OCI-LY7 (cell line): ENCODE measurements at regions not wholly inside any gene's neighbourhood (a gene's known extent, or its start where the extent isn't known, plus 50 kb on each side); places are given as distances from the start of the nearest gene placed in this dataset.

ENCODE experiments used
- BruUV-seq: library from RNA; stranded (reverse); fragments of 400-500 nt; replicated peaks from 2 replicates; lab custom pipeline; 2021; lab: Mats Ljungman, UMichigan
- CTCF ChIA-PET: fragments of 300-600 bp; sonication (Branson Sonifier 250); formaldehyde crosslinking; loops from one replicate; lab custom pipeline; 2022; ENCODE audit warnings: antibody characterized with exemption; ENCODE audit not compliant: unreplicated experiment; lab: Charles Lee
- POLR2A ChIA-PET: fragments of 300-600 bp; sonication (Branson Sonifier 250); formaldehyde crosslinking; loops from one replicate; lab custom pipeline; 2022; ENCODE audit warnings: antibody characterized with exemption; lab: Charles Lee
- DNase-seq: peaks from one replicate; pipeline ENCODE4 v3.0.0-alpha.2; 2015; ENCODE audit warnings: low spot score
- H2AFZ ChIP-seq: fragments of 200-600 bp; sonication (generic), shearing (Covaris generic); 2 replicates; pipeline ENCODE4 v1.6.1; 2014; ENCODE audit warnings: mild to moderate bottlenecking, antibody characterized with exemption, low read length, moderate library complexity
- H3K27ac ChIP-seq: fragments of 200-600 bp; sonication (generic); 2 replicates; pipeline ENCODE4 v1.5.1; 2014; ENCODE audit warnings: mixed run types, low read depth, mild to moderate bottlenecking, moderate library complexity, low read length, inconsistent platforms; ENCODE audit not compliant: poor library complexity, severe bottlenecking
- H3K36me3 ChIP-seq: fragments of 200-600 bp; sonication (generic); 2 replicates; pipeline ENCODE4 v1.6.1; 2014; ENCODE audit warnings: mild to moderate bottlenecking, antibody characterized with exemption, low read length, moderate library complexity, mixed read lengths; ENCODE audit not compliant: insufficient read depth
- H3K4me1 ChIP-seq: fragments of 200-600 bp; sonication (generic); 2 replicates; pipeline ENCODE4 v1.5.1; 2014; ENCODE audit warnings: mild to moderate bottlenecking, low read length; ENCODE audit not compliant: insufficient read depth, poor library complexity, severe bottlenecking
- H3K4me2 ChIP-seq: fragments of 200-600 bp; sonication (generic); 2 replicates; pipeline ENCODE4 v1.6.1; 2014; ENCODE audit warnings: mild to moderate bottlenecking, low read length
- H3K4me3 ChIP-seq: fragments of 200-600 bp; sonication (generic); 2 replicates; pipeline ENCODE4 v1.5.1; 2014; ENCODE audit warnings: mild to moderate bottlenecking, low read depth, low read length; ENCODE audit not compliant: poor library complexity, severe bottlenecking
- H3K79me2 ChIP-seq: fragments of 200-600 bp; sonication (generic); 2 replicates; pipeline ENCODE4 v1.6.1; 2016; ENCODE audit warnings: low read depth, mild to moderate bottlenecking, low read length, moderate library complexity, mixed read lengths; ENCODE audit not compliant: insufficient read depth
- H3K9me2 ChIP-seq: fragments of 200-600 bp; sonication (generic); 2 replicates; pipeline ENCODE4 v1.6.1; 2016; ENCODE audit warnings: mild to moderate bottlenecking, low read length, mixed read lengths; ENCODE audit not compliant: insufficient read depth
- H3K9me3 ChIP-seq: fragments of 200-600 bp; sonication (generic); 2 replicates; pipeline ENCODE4 v1.6.1; 2014; ENCODE audit warnings: mild to moderate bottlenecking, mixed run types, low read length, mixed read lengths
- H4K20me1 ChIP-seq: fragments of 200-600 bp; sonication (generic); 2 replicates; pipeline ENCODE4 v1.6.1; 2014; ENCODE audit warnings: mild to moderate bottlenecking, antibody characterized with exemption, low read length, moderate library complexity, mixed read lengths; ENCODE audit not compliant: insufficient read depth
- CTCF ChIP-seq: fragments of 200-600 bp; sonication (generic); conservative IDR thresholded peaks from 2 replicates; pipeline ENCODE4 v1.5.1; 2014; ENCODE audit warnings: mild to moderate bottlenecking, antibody characterized with exemption, low read length, moderate library complexity, mixed read lengths
- EZH2phosphoT487 ChIP-seq: fragments of 200-600 bp; sonication (generic); IDR thresholded peaks from 2 replicates; pipeline ENCODE4 v1.6.1; 2018; ENCODE audit warnings: low read depth, borderline replicate concordance, mild to moderate bottlenecking, mixed run types, antibody characterized with exemption, low read length, moderate library complexity, mixed read lengths
- intact Hi-C: fragments of 100-400 bp; cut with micrococcal nuclease; formaldehyde crosslinking; loops from one replicate; pipeline ENCODE4 v1.10.0; 2022; ENCODE audit not compliant: unreplicated experiment

GRCh38 chr10:88159127-88159829 is 295.9 kb downstream of the PTEN start:
- Histone ChIP-seq H3K36me3 (no peaks in the 10 kb centered on the region), H4K20me1 (no peaks in the 10 kb centered on the region), H3K4me3 (no peak overlapping the region), H3K4me2 (no peak overlapping the region), H3K79me2 (no peaks in the 10 kb centered on the region), H3K27ac (no peak overlapping the region), H3K4me1 (peaks cover 7% of the 10 kb centered on the region), H2AFZ (no peak overlapping the region), H3K9me3 (no peaks in the 10 kb centered on the region), H3K9me2 (no peaks in the 10 kb centered on the region)
- BruUV-seq, result no TSS peak
- DNase-seq, result no peak
- TF ChIP-seq EZH2phosphoT487, result no peak
- TF ChIP-seq CTCF, result no peak
- ChIA-PET POLR2A (no interaction called here), CTCF (no interaction called here)
- intact Hi-C loops, result no loop called here

GRCh38 chr10:88161070-88161469 is 297.6 kb downstream of the PTEN start:
- no TSS peak for BruUV-seq

More at GRCh38 chr10:88161070-88161469, 297.6 kb downstream of the PTEN start:
- H3K36me3 ChIP-seq, result no peaks in the 10 kb centered on the region
- H3K4me2 ChIP-seq, result no peak overlapping the region
- no peak overlapping the region for H3K4me3 ChIP-seq
- no peaks in the 10 kb centered on the region for H3K79me2 ChIP-seq
- H2AFZ ChIP-seq, result no peak overlapping the region
- H3K4me1 ChIP-seq, result peaks cover 7% of the 10 kb centered on the region
- TF ChIP-seq CTCF, result no peak
- intact Hi-C loops, result no loop called here
- no peaks in the 10 kb centered on the region for H4K20me1 ChIP-seq
- H3K9me3 ChIP-seq, result no peaks in the 10 kb centered on the region
- no peak for DNase-seq
- CTCF ChIA-PET, result no interaction called here
- POLR2A ChIA-PET, result interaction anchor here (0.8 kb wide), 1 partner anchor 235 kb away, joined by 4 read pairs; no protein-coding TSS in a partner anchor
- no peaks in the 10 kb centered on the region for H3K9me2 ChIP-seq
- H3K27ac ChIP-seq, result no peak overlapping the region
